ENCODE measurements at regions not wholly inside any gene's neighbourhood (a gene's known extent, or its start where the extent isn't known, plus 50 kb on each side); places are given as distances from the start of the nearest gene placed in this dataset.

DNA sequence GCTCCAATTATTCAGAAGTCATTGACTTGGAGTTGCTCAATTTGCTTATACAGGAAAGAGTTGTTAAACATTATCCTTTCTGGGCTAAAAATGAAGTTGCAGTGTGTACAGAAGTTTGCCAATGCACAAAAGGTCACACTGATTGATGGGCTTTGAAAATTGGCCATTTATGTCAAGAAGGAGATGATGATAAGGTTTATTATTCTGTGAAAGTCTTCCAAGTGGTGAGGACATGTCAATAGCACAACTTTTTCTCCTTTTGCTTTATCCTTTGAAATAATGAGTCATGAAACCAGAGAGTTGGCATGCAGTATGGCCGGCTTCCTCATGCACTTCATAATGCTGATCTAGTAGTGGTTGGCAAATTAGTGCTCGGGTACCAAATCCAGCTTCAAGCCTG is 848.5 kb upstream of the WWC1 start:
- TF ChIP-seq, protein P1, sequence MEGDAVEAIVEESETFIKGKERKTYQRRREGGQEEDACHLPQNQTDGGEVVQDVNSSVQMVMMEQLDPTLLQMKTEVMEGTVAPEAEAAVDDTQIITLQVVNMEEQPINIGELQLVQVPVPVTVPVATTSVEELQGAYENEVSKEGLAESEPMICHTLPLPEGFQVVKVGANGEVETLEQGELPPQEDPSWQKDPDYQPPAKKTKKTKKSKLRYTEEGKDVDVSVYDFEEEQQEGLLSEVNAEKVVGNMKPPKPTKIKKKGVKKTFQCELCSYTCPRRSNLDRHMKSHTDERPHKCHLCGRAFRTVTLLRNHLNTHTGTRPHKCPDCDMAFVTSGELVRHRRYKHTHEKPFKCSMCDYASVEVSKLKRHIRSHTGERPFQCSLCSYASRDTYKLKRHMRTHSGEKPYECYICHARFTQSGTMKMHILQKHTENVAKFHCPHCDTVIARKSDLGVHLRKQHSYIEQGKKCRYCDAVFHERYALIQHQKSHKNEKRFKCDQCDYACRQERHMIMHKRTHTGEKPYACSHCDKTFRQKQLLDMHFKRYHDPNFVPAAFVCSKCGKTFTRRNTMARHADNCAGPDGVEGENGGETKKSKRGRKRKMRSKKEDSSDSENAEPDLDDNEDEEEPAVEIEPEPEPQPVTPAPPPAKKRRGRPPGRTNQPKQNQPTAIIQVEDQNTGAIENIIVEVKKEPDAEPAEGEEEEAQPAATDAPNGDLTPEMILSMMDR (conservative IDR thresholded peaks at IDR 0.05; ENCODE audit: low read length): no peak
- no peak for TF ChIP-seq EZH2phosphoT487 (IDR thresholded peaks at IDR 0.05; ENCODE audit: borderline replicate concordance, low read depth, low read length)
